CD4-positive, CD25-positive, alpha-beta regulatory T cell (primary cell): ENCODE measurements at regions not wholly inside any gene's neighbourhood (a gene's known extent, or its start where the extent isn't known, plus 50 kb on each side); places are given as distances from the start of the nearest gene placed in this dataset.

Experiments used
- ATAC-seq, 2 donors: fragments of 150-1000 bp; cut with Tn5 transposase; one replicate each; pipeline ENCODE4 v1.10.0; 2021; ENCODE audit warnings: low read depth in 2 of 2, moderate number of reproducible peaks in 2 of 2, moderate library complexity in 1 of 2
- DNase-seq, 3 donors: peaks; one replicate each; pipeline versions ENCODE4 v3.0.0 to v3.0.0-alpha.2; 2012 to 2022; ENCODE audit warnings: mixed read lengths in 1 of 3
- H3K27ac ChIP-seq: one replicate; pipeline ENCODE4 v1.7.0; 2013; ENCODE audit warnings: mild to moderate bottlenecking, low read length; ENCODE audit not compliant: insufficient read depth, poor library complexity, severe bottlenecking
- H3K27me3 ChIP-seq: one replicate; pipeline ENCODE4 v1.7.0; 2013; ENCODE audit warnings: low read length; ENCODE audit not compliant: control insufficient read depth, insufficient read depth
- H3K36me3 ChIP-seq: one replicate; pipeline ENCODE4 v1.7.0; 2013; ENCODE audit warnings: mild to moderate bottlenecking, low read length, moderate library complexity; ENCODE audit not compliant: control insufficient read depth, insufficient read depth
- H3K4me1 ChIP-seq: 2 replicates; pipeline ENCODE4 v1.7.0; 2013; ENCODE audit warnings: mild to moderate bottlenecking, low read length; ENCODE audit not compliant: insufficient read depth, control insufficient read depth, poor library complexity, severe bottlenecking
- H3K4me3 ChIP-seq: one replicate; pipeline ENCODE4 v1.7.0; 2013; ENCODE audit warnings: low read depth, mild to moderate bottlenecking, low read length, moderate library complexity
- H3K9me3 ChIP-seq, 2 experiments: 1 replicate in 1 of 2; 2 replicates in 1 of 2; pipeline ENCODE4 v1.7.0; 2013; ENCODE audit warnings: low read length in 2 of 2, mild to moderate bottlenecking in 1 of 2, moderate library complexity in 1 of 2; ENCODE audit not compliant: control insufficient read depth in 2 of 2
- H3K27ac Mint-ChIP-seq, 3 donors: one replicate each; pipeline ENCODE4 v1.8.0; 2020 to 2022; ENCODE audit warnings: mild to moderate bottlenecking in 3 of 3, mixed read lengths in 3 of 3, moderate library complexity in 2 of 3
- H3K27me3 Mint-ChIP-seq: one replicate; pipeline ENCODE4 v1.8.0; 2022; ENCODE audit warnings: mild to moderate bottlenecking, mixed read lengths
- H3K36me3 Mint-ChIP-seq: one replicate; pipeline ENCODE4 v1.8.0; 2020; ENCODE audit warnings: mixed read lengths
- H3K4me1 Mint-ChIP-seq, 4 donors: one replicate each; pipeline ENCODE4 v1.8.0; 2020 to 2022; ENCODE audit warnings: mixed read lengths in 4 of 4, mild to moderate bottlenecking in 1 of 4
- H3K4me3 Mint-ChIP-seq, 4 donors: one replicate each; pipeline ENCODE4 v1.8.0; 2020 to 2022; ENCODE audit warnings: mild to moderate bottlenecking in 4 of 4, mixed read lengths in 4 of 4, moderate library complexity in 3 of 4
- H3K9me3 Mint-ChIP-seq, 7 donors: one replicate each; pipeline ENCODE4 v1.8.0; 2020 to 2022; ENCODE audit warnings: mixed read lengths in 7 of 7, mild to moderate bottlenecking in 3 of 7, moderate library complexity in 2 of 7

DNA sequence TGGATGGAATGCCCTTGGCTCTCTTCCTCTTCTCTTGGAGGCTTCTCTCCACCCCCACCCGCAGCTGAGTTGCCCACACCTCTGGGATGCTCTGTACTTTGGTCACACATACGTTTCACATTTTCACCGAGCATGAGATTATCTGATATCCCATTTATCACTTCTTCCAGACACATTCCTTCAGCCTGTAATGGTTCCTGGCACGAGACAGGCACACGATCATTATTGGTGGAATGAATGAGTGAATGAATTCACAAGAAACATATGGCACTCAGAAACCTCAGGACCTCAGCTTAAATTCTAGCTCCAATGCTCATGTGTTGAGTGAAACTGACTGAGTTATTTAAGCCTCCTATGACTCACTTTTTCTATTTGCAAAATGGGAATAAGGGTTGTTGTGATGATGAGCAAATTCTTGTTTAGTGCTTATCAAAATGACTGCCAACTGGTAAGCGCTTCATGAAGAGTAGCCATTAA, 242.7 kb upstream of the JUN start:
- H3K9me3 Mint-ChIP-seq = no peaks in the 10 kb centered on the region
- ATAC-seq (no peak), DNase-seq (no peak)
- H3K4me1 Mint-ChIP-seq = peaks cover 0 to 9% (median 2%) of the 10 kb centered on the region in 4 donors
- no peak overlapping the region for H3K4me3 Mint-ChIP-seq
- H3K27me3 Mint-ChIP-seq = no peaks in the 10 kb centered on the region
- peaks cover 2% of the 10 kb centered on the region for H3K36me3 ChIP-seq
- no peaks in the 10 kb centered on the region for H3K9me3 ChIP-seq
- H3K27ac Mint-ChIP-seq = no peak overlapping the region
- H3K36me3 Mint-ChIP-seq = no peaks in the 10 kb centered on the region
- no peaks in the 10 kb centered on the region for H3K27me3 ChIP-seq
- H3K4me1 ChIP-seq = no peaks in the 10 kb centered on the region
- no peak overlapping the region for H3K4me3 ChIP-seq
- no peak overlapping the region for H3K27ac ChIP-seq

DNA sequence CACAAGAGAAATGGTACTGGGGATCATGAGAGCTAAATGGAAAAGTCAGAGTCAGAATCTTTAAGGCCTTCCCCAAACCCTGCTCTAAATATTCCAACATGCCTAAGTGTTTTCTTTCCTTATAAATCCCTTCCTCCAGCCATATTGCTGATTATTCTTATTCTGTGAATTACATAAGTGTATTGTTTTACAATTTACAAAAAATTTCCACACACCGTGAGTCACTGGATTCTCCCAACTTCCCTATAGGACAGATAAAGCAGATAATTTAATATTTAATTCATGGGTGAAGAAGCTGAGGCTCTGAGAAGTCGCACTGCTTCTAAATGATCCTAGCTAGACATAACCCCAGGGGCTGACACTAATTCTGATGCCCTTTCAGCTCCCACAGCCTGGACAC, 243.3 kb upstream of the JUN start:
- DNase-seq (no peak), ATAC-seq (no peak)
- no peak overlapping the region for H3K27ac Mint-ChIP-seq
- H3K27me3 ChIP-seq = no peaks in the 10 kb centered on the region
- H3K27ac ChIP-seq = no peak overlapping the region
- peaks cover 0 to 9% (median 2%) of the 10 kb centered on the region in 4 donors for H3K4me1 Mint-ChIP-seq
- no peak overlapping the region for H3K4me3 Mint-ChIP-seq
- peaks cover 2% of the 10 kb centered on the region for H3K36me3 ChIP-seq
- no peaks in the 10 kb centered on the region for H3K9me3 ChIP-seq
- H3K4me3 ChIP-seq = no peak overlapping the region
- no peaks in the 10 kb centered on the region for H3K9me3 Mint-ChIP-seq
- no peaks in the 10 kb centered on the region for H3K36me3 Mint-ChIP-seq
- no peaks in the 10 kb centered on the region for H3K27me3 Mint-ChIP-seq
- no peaks in the 10 kb centered on the region for H3K4me1 ChIP-seq

DNA sequence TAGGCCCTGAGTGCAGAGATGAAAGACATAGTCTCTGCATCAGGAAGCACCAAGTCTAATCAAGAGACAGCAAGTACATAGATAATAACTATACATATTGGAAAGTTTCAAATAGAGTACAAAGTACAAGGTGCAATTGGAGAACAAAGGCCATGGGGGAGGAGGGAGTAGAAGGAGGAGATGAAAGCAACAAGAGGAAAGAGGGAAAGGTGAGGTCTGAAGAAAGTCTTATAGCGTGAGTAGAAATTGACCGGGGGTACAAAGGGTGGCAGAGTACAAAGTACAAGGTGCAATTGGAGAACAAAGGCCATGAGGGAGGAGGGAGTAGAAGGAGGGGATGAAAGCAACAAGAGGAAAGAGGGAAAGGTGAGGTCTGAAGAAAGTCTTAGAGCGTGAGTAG, 244.2 kb upstream of the JUN start:
- ATAC-seq = no peak
- DNase-seq = no peak
- no peaks in the 10 kb centered on the region for H3K27me3 Mint-ChIP-seq
- H3K4me3 Mint-ChIP-seq = no peak overlapping the region
- H3K36me3 Mint-ChIP-seq = no peaks in the 10 kb centered on the region
- no peaks in the 10 kb centered on the region for H3K9me3 Mint-ChIP-seq
- H3K9me3 ChIP-seq = no peaks in the 10 kb centered on the region
- H3K4me3 ChIP-seq = no peak overlapping the region
- H3K4me1 ChIP-seq = no peaks in the 10 kb centered on the region
- H3K4me1 Mint-ChIP-seq = peaks cover 0 to 9% (median 1%) of the 10 kb centered on the region in 4 donors
- H3K27ac ChIP-seq = no peak overlapping the region
- H3K27me3 ChIP-seq = no peaks in the 10 kb centered on the region
- peaks cover 2% of the 10 kb centered on the region for H3K36me3 ChIP-seq
- H3K27ac Mint-ChIP-seq = no peak overlapping the region

DNA sequence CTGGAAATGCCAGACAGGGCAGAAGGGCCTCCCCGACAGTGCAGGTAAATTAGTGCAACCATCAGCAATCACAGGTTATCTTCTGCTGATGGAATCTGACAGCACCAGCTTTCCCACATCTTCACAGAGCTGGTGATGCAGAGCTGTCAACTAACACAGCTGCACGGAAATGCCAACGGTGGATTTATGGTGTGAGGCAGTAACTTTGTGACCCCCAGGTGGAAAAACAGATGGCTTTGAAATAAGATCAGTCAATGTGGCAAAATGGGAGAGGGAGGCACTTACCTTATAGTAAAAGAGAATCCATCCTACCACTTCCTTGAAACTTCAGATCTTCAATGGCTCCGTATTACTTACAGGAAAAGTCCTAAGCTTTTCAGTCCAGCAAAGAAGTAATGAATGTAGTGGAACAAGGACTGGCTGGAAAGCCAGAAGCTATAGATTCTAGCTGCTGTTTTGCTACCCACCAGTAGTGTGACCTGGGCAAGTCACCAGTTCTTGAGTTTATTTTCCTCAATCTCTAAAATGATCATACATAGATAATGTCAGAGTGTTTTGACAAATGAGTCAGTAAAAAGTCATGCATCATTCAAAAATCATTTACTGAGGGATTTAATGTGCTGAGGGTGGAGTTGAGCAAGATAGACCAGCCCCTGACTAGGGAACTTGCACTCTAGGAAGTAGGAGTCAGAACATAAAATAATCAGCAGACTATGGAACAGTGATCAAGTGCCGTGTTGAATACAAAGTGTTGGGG, 245.7 kb upstream of the JUN start:
- Mint-ChIP-seq H3K9me3 (no peaks in the 10 kb centered on the region), H3K4me3 (no peak overlapping the region), H3K4me1 (peaks cover 0 to 6% (median under 1%) of the 10 kb centered on the region in 4 donors), H3K36me3 (no peaks in the 10 kb centered on the region), H3K27me3 (no peaks in the 10 kb centered on the region), H3K27ac (no peak overlapping the region)
- no peaks in the 10 kb centered on the region for H3K4me1 ChIP-seq
- H3K4me3 ChIP-seq = no peak overlapping the region
- H3K27ac ChIP-seq = no peak overlapping the region
- DNase-seq = no peak
- no peaks in the 10 kb centered on the region for H3K27me3 ChIP-seq
- ATAC-seq = no peak
- H3K9me3 ChIP-seq = no peaks in the 10 kb centered on the region
- H3K36me3 ChIP-seq = peaks cover 2% of the 10 kb centered on the region

DNA sequence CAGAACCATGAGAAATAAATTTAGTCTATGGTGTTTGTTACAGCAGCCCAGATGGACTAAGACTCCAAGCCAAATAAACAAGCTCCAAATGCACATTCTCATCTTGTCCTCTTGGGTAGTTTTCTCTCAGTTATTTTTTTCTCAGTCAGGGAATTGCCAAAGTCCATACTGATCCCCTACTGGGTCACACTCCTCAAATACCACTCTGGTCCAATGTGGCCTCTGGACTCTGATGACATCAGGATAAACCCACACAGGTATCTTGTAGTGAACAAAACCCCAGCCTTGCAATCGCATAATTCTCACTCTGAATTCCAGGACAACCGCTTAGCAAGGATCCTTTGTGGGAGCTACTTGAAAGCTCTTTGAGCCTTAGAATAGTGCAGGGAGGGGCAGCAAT, 248.4 kb upstream of the JUN start:
- DNase-seq = no peak
- Mint-ChIP-seq H3K27ac (no peak overlapping the region), H3K27me3 (peaks cover under 1% of the 10 kb centered on the region), H3K4me3 (peak overlapping the region in 1 of 4 donors; percentile 82), H3K9me3 (no peaks in the 10 kb centered on the region), H3K4me1 (peaks cover 0 to 3% (median 0%) of the 10 kb centered on the region in 4 donors), H3K36me3 (no peaks in the 10 kb centered on the region)
- Histone ChIP-seq H3K4me1 (no peaks in the 10 kb centered on the region), H3K4me3 (no peak overlapping the region), H3K9me3 (no peaks in the 10 kb centered on the region), H3K27ac (no peak overlapping the region), H3K27me3 (no peaks in the 10 kb centered on the region), H3K36me3 (no peaks in the 10 kb centered on the region)
- no peak for ATAC-seq

DNA sequence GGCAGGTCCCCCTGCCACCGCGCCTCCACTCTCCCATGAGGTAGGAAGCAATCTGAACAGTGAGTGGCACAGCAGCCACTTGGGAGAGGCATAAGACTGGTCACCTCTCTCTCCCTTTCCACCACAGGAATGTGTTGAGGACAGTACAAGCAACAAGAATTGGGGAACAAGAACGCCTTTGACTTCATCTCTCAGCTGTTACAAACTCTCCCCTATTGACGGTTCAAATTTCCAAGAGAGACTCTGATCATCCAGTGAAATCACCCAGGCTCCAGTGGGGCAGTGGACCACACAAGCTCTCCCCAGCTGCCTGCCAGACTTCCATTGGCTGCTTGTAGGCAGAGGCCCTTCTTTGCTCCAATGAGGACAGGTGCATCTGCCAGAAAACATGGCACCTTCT, 249.9 kb upstream of the JUN start:
- Mint-ChIP-seq H3K27me3 (peaks cover 4% of the 10 kb centered on the region), H3K27ac (no peak overlapping the region), H3K9me3 (no peaks in the 10 kb centered on the region), H3K36me3 (no peaks in the 10 kb centered on the region), H3K4me3 (no peak overlapping the region), H3K4me1 (peaks cover 0 to 3% (median 0%) of the 10 kb centered on the region in 4 donors)
- H3K27ac ChIP-seq = no peak overlapping the region
- DNase-seq (no peak), ATAC-seq (no peak)
- H3K27me3 ChIP-seq = no peaks in the 10 kb centered on the region
- no peaks in the 10 kb centered on the region for H3K9me3 ChIP-seq
- no peaks in the 10 kb centered on the region for H3K36me3 ChIP-seq
- no peak overlapping the region for H3K4me3 ChIP-seq
- no peaks in the 10 kb centered on the region for H3K4me1 ChIP-seq

DNA sequence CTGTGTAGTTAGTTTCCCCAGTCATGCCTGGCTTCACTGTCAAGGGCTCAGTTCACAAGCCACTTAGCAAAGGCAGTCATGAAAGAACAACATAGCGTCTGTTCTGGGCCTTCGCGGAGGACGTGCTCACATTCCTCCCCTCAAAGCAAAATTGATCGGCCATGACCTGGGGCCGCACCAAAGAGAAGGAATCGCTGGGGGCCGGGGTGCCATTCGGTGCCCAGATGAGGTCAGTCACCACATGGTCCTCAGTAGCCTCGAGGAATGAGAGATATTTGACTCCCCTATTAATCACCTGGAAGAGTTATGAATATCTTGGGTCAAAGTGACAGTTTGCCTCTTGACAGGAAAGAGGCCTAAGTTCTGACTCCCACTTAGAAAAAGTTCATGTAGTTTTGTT, 251.1 kb upstream of the JUN start:
- no peaks in the 10 kb centered on the region for H3K9me3 ChIP-seq
- DNase-seq (no peak), ATAC-seq (no peak)
- H3K27ac ChIP-seq = no peak overlapping the region
- H3K27me3 ChIP-seq = no peaks in the 10 kb centered on the region
- H3K4me1 ChIP-seq = no peaks in the 10 kb centered on the region
- peaks cover 4% of the 10 kb centered on the region for H3K27me3 Mint-ChIP-seq
- H3K36me3 Mint-ChIP-seq = no peaks in the 10 kb centered on the region
- no peak overlapping the region for H3K4me3 Mint-ChIP-seq
- peaks cover 0 to 3% (median 0%) of the 10 kb centered on the region in 4 donors for H3K4me1 Mint-ChIP-seq
- no peak overlapping the region for H3K27ac Mint-ChIP-seq
- H3K9me3 Mint-ChIP-seq = no peaks in the 10 kb centered on the region
- H3K36me3 ChIP-seq = no peaks in the 10 kb centered on the region
- no peak overlapping the region for H3K4me3 ChIP-seq

DNA sequence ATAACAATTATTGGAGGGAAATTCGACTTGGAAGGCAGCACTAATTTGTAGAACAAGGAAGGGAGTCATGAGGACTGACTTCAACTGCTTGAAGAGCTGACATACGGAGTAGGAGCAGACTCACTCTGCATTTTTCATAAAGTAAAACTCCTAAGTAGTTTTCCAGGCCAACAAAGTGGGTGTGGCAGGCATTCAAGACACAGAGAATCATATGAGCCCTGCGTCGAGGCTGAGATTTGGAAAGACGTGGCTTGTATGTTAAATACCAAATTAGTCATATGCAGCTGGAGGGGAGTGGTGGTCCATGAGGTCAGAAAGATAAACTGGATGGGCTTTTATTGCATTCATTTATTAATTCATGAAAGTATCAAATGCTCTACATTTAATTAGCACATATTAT, 255.7 kb upstream of the JUN start:
- H3K27ac Mint-ChIP-seq = no peak overlapping the region
- Histone ChIP-seq H3K36me3 (no peaks in the 10 kb centered on the region), H3K9me3 (no peaks in the 10 kb centered on the region), H3K27me3 (no peaks in the 10 kb centered on the region), H3K4me1 (peaks cover 3% of the 10 kb centered on the region), H3K4me3 (no peak overlapping the region), H3K27ac (no peak overlapping the region)
- no peak for DNase-seq
- H3K4me1 Mint-ChIP-seq = peaks cover 3 to 14% (median 6%) of the 10 kb centered on the region in 4 donors
- peaks cover 4% of the 10 kb centered on the region for H3K27me3 Mint-ChIP-seq
- no peak overlapping the region for H3K4me3 Mint-ChIP-seq
- no peaks in the 10 kb centered on the region for H3K9me3 Mint-ChIP-seq
- H3K36me3 Mint-ChIP-seq = no peaks in the 10 kb centered on the region
- no peak for ATAC-seq
